ENCODE measurements at regions not wholly inside any gene's neighbourhood (a gene's known extent, or its start where the extent isn't known, plus 50 kb on each side); places are given as distances from the start of the nearest gene placed in this dataset.

DNA sequence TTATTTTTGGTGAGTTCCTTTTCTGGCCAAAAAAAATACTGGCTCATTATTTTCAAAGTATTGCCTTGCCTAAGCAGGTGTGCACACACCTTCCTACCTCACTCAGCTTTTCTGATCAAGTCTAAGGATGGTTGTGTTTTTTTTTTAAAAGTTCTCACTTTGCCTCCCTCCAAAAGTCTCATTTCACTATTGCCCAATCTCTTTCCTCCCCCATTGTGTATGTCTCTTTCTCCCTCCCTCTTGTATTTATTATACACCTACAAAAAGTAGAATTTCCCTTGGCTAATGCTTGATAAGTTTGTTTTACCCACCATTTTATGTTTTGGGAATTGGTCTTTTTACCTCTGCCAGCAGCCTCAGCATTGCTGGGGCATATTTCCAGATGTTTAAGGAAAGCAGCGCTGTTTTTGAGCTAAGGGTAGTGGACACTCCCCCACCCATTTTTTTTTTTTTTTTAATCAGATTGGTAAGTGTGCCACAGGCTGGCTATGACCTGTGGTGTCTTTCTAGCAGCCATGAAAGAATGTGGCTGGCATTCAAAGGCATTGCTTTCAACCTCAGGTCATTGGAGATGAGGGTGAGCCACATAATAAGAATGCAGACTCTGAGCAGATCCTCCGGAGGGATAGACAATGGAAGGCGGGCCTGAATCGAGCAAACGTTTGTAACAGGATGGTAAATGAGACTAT, 668.6 kb downstream of the UTRN start:
- no peak for TF ChIP-seq JUND (IDR thresholded peaks at IDR 0.05)
- TF ChIP-seq, protein P1, sequence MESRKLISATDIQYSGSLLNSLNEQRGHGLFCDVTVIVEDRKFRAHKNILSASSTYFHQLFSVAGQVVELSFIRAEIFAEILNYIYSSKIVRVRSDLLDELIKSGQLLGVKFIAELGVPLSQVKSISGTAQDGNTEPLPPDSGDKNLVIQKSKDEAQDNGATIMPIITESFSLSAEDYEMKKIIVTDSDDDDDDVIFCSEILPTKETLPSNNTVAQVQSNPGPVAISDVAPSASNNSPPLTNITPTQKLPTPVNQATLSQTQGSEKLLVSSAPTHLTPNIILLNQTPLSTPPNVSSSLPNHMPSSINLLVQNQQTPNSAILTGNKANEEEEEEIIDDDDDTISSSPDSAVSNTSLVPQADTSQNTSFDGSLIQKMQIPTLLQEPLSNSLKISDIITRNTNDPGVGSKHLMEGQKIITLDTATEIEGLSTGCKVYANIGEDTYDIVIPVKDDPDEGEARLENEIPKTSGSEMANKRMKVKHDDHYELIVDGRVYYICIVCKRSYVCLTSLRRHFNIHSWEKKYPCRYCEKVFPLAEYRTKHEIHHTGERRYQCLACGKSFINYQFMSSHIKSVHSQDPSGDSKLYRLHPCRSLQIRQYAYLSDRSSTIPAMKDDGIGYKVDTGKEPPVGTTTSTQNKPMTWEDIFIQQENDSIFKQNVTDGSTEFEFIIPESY (IDR thresholded peaks at IDR 0.05) = no peak
- TF ChIP-seq, protein P2, sequence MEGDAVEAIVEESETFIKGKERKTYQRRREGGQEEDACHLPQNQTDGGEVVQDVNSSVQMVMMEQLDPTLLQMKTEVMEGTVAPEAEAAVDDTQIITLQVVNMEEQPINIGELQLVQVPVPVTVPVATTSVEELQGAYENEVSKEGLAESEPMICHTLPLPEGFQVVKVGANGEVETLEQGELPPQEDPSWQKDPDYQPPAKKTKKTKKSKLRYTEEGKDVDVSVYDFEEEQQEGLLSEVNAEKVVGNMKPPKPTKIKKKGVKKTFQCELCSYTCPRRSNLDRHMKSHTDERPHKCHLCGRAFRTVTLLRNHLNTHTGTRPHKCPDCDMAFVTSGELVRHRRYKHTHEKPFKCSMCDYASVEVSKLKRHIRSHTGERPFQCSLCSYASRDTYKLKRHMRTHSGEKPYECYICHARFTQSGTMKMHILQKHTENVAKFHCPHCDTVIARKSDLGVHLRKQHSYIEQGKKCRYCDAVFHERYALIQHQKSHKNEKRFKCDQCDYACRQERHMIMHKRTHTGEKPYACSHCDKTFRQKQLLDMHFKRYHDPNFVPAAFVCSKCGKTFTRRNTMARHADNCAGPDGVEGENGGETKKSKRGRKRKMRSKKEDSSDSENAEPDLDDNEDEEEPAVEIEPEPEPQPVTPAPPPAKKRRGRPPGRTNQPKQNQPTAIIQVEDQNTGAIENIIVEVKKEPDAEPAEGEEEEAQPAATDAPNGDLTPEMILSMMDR (IDR thresholded peaks at IDR 0.05; ENCODE audit: low read depth, low read length, missing input control) = no peak
- TF ChIP-seq, protein P3, sequence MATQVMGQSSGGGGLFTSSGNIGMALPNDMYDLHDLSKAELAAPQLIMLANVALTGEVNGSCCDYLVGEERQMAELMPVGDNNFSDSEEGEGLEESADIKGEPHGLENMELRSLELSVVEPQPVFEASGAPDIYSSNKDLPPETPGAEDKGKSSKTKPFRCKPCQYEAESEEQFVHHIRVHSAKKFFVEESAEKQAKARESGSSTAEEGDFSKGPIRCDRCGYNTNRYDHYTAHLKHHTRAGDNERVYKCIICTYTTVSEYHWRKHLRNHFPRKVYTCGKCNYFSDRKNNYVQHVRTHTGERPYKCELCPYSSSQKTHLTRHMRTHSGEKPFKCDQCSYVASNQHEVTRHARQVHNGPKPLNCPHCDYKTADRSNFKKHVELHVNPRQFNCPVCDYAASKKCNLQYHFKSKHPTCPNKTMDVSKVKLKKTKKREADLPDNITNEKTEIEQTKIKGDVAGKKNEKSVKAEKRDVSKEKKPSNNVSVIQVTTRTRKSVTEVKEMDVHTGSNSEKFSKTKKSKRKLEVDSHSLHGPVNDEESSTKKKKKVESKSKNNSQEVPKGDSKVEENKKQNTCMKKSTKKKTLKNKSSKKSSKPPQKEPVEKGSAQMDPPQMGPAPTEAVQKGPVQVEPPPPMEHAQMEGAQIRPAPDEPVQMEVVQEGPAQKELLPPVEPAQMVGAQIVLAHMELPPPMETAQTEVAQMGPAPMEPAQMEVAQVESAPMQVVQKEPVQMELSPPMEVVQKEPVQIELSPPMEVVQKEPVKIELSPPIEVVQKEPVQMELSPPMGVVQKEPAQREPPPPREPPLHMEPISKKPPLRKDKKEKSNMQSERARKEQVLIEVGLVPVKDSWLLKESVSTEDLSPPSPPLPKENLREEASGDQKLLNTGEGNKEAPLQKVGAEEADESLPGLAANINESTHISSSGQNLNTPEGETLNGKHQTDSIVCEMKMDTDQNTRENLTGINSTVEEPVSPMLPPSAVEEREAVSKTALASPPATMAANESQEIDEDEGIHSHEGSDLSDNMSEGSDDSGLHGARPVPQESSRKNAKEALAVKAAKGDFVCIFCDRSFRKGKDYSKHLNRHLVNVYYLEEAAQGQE (IDR thresholded peaks at IDR 0.05) = no peak
- TF ChIP-seq HNF4G (IDR thresholded peaks at IDR 0.05) = no peak
- TF ChIP-seq, protein P4, sequence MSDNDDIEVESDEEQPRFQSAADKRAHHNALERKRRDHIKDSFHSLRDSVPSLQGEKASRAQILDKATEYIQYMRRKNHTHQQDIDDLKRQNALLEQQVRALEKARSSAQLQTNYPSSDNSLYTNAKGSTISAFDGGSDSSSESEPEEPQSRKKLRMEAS (IDR thresholded peaks at IDR 0.05) = no peak
- no peak for TF ChIP-seq RAD21 (IDR thresholded peaks at IDR 0.05)

Data from liver (tissue), 3 donors.